HuH-7 (cell line): ENCODE measurements at regions not wholly inside any gene's neighbourhood (a gene's known extent, or its start where the extent isn't known, plus 50 kb on each side); places are given as distances from the start of the nearest gene placed in this dataset.
"Not testable (repeated sequence)": the region's sequence is repeated elsewhere in the genome, so short reads cannot be mapped to it uniquely, and the experiment has no call there.

Source experiments
- DNase-seq: peaks from one replicate; pipeline ENCODE4 v3.0.0; 2011; ENCODE audit warnings: low spot score

DNA sequence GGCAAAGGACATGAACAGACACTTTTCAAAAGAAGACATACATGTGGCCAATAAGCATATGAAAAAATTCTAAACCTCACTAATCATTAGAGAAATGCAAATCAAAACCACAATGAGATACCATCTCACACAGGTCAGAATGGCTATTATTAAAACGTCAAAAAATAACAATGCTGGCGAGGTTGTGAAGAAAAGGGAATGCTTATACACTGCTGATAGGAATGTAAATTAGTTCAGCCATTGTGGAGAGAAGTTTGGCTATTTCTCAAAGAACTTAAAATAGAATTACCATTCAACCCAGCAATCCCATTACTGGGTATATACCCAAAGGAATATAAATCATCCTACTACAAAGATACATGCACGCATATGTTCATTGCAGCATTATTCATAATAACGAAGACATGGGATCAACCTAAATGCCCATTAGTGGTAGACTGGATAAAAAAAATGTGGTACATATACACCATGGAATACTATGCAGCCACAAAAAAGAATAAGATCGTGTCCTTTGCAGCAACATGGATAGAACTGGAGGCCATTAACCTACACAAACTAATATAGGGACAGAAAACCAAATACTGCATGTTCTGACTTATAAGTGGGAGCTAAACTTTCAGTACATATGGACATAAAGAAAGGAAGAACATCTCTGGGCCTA lies 101.7 kb downstream of the KLF5 start:
- DNase-seq: not testable (repeated sequence)

DNA sequence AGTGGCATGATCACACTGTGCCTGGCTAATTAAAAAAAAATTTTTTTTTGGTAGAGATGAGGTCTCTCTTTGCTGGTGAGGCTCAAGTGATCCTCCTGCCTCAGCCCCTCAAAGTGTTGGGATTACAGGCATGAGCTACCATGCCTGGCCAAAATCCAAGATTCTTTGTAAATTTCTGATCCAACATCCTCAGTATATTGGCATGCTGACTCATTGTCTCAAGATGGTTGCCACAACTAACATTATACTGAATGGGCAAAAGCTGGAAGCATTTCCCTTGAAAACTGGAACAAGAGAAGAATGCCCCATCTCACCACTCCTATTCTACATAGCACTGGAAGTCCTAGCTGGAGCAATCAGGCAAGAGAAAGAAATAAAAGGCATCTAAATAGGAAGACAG lies 100.0 kb downstream of the KLF5 start:
- no peak for DNase-seq

DNA sequence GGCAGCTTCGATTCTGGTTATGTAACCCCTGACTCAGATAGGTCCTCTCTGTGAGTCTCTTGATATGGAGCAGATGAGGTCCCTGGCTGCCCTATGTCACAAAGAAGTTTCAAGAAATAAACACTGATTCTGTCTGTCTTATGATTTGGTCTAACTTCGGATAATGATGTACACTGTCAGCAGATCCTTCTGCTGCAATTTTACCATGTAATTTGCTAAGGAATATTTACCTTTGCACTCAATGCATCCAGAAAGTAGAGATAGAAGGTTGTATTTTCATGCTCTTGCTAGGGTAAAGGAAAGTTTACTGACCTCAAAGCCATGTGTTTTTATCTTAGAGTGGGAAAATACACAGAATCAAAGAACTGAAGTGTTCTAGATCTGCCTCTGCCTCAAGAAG lies 98.2 kb downstream of the KLF5 start:
- DNase-seq: no peak

DNA sequence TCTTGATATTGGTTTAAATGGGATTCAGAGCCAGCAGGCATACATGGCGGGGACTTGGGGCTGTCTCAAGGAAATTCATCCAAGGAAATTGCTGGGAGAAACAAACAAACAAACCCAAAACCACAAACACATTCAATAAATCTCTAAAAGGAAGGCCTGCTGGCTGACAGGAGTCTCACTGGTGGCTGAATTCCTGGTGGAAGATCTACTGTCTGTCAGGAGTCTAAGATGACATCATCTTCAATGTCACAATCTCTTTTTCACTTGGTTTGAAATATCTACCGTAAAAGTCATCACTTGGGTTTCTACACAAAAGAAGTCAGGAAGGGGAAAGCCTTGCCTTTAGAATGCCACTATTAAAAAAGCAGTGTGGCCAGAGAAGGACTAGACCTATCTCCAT lies 87.9 kb downstream of the KLF5 start:
- DNase-seq: no peak

DNA sequence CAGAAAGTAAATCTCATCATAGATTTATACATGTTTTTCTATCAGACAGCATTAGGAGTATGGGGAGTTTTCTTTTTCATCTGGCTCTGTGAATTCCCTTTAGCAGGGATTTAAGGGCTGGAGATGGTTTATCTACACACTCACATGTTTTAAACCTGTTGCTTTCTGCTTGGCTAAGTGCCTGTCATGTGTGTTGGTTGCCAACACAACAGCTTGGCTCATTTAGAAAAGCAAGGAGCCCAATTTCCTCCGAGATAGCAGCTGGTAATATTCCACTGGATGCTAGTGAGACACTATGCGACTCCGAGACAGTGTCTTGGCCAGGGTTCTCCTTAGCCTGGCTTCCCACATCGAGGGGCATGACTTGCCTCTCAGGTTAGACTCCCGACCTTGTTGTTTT lies 83.3 kb downstream of the KLF5 start:
- DNase-seq: no peak

- no peak for DNase-seq
Observed at GRCh38 chr13:73141292-73141771, 82.5 kb downstream of the KLF5 start.

GRCh38 chr13:73140801-73141200 lies 82.0 kb downstream of the KLF5 start:
- DNase-seq: no peak

- DNase-seq: peak; percentile 19
Observed at GRCh38 chr13:73138638-73139491, 80.1 kb downstream of the KLF5 start.

- DNase-seq: no peak
Observed at GRCh38 chr13:73138276-73138637, 79.5 kb downstream of the KLF5 start.

GRCh38 chr13:73136776-73137175 lies 78.0 kb downstream of the KLF5 start:
- no peak for DNase-seq

- DNase-seq: no peak
Observed at GRCh38 chr13:73133531-73133930, 74.7 kb downstream of the KLF5 start.

DNA sequence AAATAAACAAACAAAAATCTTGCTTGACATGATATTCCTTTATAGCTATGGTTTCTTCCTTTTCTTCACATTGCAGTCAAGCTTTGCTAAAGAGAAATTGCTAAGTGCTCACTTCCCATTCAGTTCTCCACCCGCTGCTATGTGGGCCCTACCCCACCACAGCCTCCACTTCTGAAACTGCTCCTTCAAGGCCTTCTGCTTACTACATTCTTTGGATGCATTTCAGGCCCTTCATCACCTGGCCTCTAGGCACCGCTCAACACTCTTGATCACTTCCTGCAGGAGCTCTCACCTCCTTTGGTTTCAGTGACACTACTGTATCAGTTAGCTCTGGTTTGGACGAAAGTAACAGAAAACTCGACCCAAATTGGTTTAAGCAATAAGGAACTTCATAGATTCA lies 72.4 kb downstream of the KLF5 start:
- no peak for DNase-seq

- no peak for DNase-seq
Observed at GRCh38 chr13:73129023-73129422, 70.2 kb downstream of the KLF5 start.
